CD4-positive, alpha-beta T cell (primary cell): ENCODE measurements at regions not wholly inside any gene's neighbourhood (a gene's known extent, or its start where the extent isn't known, plus 50 kb on each side); places are given as distances from the start of the nearest gene placed in this dataset.

Experiments used
- ATAC-seq: fragments of 200-7000 bp; cut with Tn5 transposase; one replicate; pipeline ENCODE4 v1.10.0; 2022; ENCODE audit warnings: mild to moderate bottlenecking; ENCODE audit not compliant: poor library complexity
- CTCF ChIA-PET: fragments of 350-600 bp; sonication (Branson Sonifier 250); formaldehyde crosslinking; loops from one replicate; lab custom pipeline; 2021; ENCODE audit warnings: antibody characterized with exemption, inconsistent platforms; lab: Charles Lee
- POLR2A ChIA-PET: fragments of 350-600 bp; sonication (Branson Sonifier 250); formaldehyde crosslinking; loops from one replicate; lab custom pipeline; 2021; ENCODE audit warnings: antibody characterized with exemption, inconsistent platforms; lab: Charles Lee
- DNase-seq, 14 experiments: peaks; one replicate each; pipeline ENCODE4 v3.0.0-alpha.2; 2013 to 2020; ENCODE audit warnings: mixed read lengths in 2 of 14
- H3K27ac ChIP-seq, 2 donors: one replicate each; pipeline versions ENCODE4 v1.5.1 to v1.7.0; 2013; ENCODE audit warnings: low read length in 2 of 2, low read depth in 1 of 2, mild to moderate bottlenecking in 1 of 2
- H3K27me3 ChIP-seq, 2 experiments: 1 replicate in 1 of 2; 2 replicates in 1 of 2; pipeline versions ENCODE4 v1.6.1 to v1.7.0; 2013; ENCODE audit warnings: low read length in 2 of 2, control low read depth in 1 of 2, mild to moderate bottlenecking in 1 of 2, moderate library complexity in 1 of 2; ENCODE audit not compliant: insufficient read depth in 2 of 2, control insufficient read depth in 1 of 2
- H3K36me3 ChIP-seq: one replicate; pipeline ENCODE4 v1.6.1; 2013; ENCODE audit warnings: low read length, control low read depth; ENCODE audit not compliant: insufficient read depth
- H3K4me1 ChIP-seq: one replicate; pipeline ENCODE4 v1.6.1; 2013; ENCODE audit warnings: low read length, control low read depth; ENCODE audit not compliant: insufficient read depth
- H3K4me3 ChIP-seq: one replicate; pipeline ENCODE4 v1.5.1; 2013; ENCODE audit warnings: mild to moderate bottlenecking, low read length, moderate library complexity
- H3K9me3 ChIP-seq, 2 experiments: 1 replicate in 1 of 2; 2 replicates in 1 of 2; pipeline versions ENCODE4 v1.6.1 to v1.7.0; 2013; ENCODE audit warnings: low read length in 2 of 2, mild to moderate bottlenecking in 2 of 2, control low read depth in 1 of 2, moderate library complexity in 1 of 2; ENCODE audit not compliant: control insufficient read depth in 1 of 2, insufficient read depth in 1 of 2
- H3K27ac Mint-ChIP-seq: one replicate; pipeline ENCODE4 v1.8.0; 2020; ENCODE audit warnings: mixed read lengths
- H3K27me3 Mint-ChIP-seq: one replicate; pipeline ENCODE4 v1.8.0; 2021; ENCODE audit warnings: mixed read lengths
- H3K36me3 Mint-ChIP-seq: one replicate; pipeline ENCODE4 v1.8.0; 2021; ENCODE audit warnings: low read depth, mixed read lengths
- H3K4me1 Mint-ChIP-seq: one replicate; pipeline ENCODE4 v1.8.0; 2021; ENCODE audit warnings: low read depth, mixed read lengths
- H3K4me3 Mint-ChIP-seq: one replicate; pipeline ENCODE4 v1.8.0; 2020; ENCODE audit warnings: mild to moderate bottlenecking, mixed read lengths
- H3K9me3 Mint-ChIP-seq: one replicate; pipeline ENCODE4 v1.8.0; 2020; ENCODE audit warnings: mixed read lengths
- CTCF ChIP-seq: fragments of 200-600 bp; IDR thresholded peaks from one replicate; pipeline ENCODE4 v1.8.0; 2022; ENCODE audit warnings: antibody characterized with exemption, mild to moderate bottlenecking
- intact Hi-C, 2 experiments: fragments of 100-400 bp; cut with DNase I in 1 of 2; cut with micrococcal nuclease in 1 of 2; formaldehyde crosslinking; loops; one replicate each; pipeline versions ENCODE4 v1.15.1 to v1.9.0; 2023 to 2025; cut with DNase I, micrococcal nuclease

GRCh38 chr15:72838311-72838731, 54.8 kb upstream of the ADPGK start:
- no peak overlapping the region for H3K27ac Mint-ChIP-seq
- CTCF ChIA-PET: no interaction called here
- no peak overlapping the region for H3K4me3 Mint-ChIP-seq
- H3K27me3 Mint-ChIP-seq: peaks cover 16% of the 10 kb centered on the region
- H3K27me3 ChIP-seq: no peaks in the 10 kb centered on the region
- intact Hi-C loops: no loop called here
- H3K4me3 ChIP-seq: no peak overlapping the region
- no peaks in the 10 kb centered on the region for H3K4me1 Mint-ChIP-seq
- ATAC-seq: no peak
- H3K36me3 ChIP-seq: no peaks in the 10 kb centered on the region
- no peaks in the 10 kb centered on the region for H3K9me3 ChIP-seq
- H3K9me3 Mint-ChIP-seq: no peaks in the 10 kb centered on the region
- no peak for DNase-seq
- POLR2A ChIA-PET: no interaction called here
- H3K36me3 Mint-ChIP-seq: no peaks in the 10 kb centered on the region
- H3K27ac ChIP-seq: no peak overlapping the region
- no peaks in the 10 kb centered on the region for H3K4me1 ChIP-seq
- no peak for TF ChIP-seq CTCF

GRCh38 chr15:72836676-72837330, 53.2 kb upstream of the ADPGK start:
- no peaks in the 10 kb centered on the region for H3K9me3 ChIP-seq
- no peak overlapping the region for H3K4me3 Mint-ChIP-seq
- DNase-seq (no peak), ATAC-seq (no peak)
- no peak overlapping the region for H3K27ac ChIP-seq
- no peaks in the 10 kb centered on the region for H3K9me3 Mint-ChIP-seq
- H3K27me3 ChIP-seq: no peaks in the 10 kb centered on the region
- no peak overlapping the region for H3K27ac Mint-ChIP-seq
- no peaks in the 10 kb centered on the region for H3K36me3 Mint-ChIP-seq
- H3K27me3 Mint-ChIP-seq: peaks cover 19% of the 10 kb centered on the region
- H3K4me1 ChIP-seq: no peaks in the 10 kb centered on the region
- no peaks in the 10 kb centered on the region for H3K4me1 Mint-ChIP-seq
- no peaks in the 10 kb centered on the region for H3K36me3 ChIP-seq
- intact Hi-C loops: no loop called here
- ChIA-PET CTCF (no interaction called here), POLR2A (no interaction called here)
- H3K4me3 ChIP-seq: no peak overlapping the region
- no peak for TF ChIP-seq CTCF

- Mint-ChIP-seq H3K27me3 (peaks cover 27% of the 10 kb centered on the region), H3K36me3 (no peaks in the 10 kb centered on the region), H3K9me3 (no peaks in the 10 kb centered on the region), H3K4me3 (no peak overlapping the region), H3K4me1 (no peaks in the 10 kb centered on the region), H3K27ac (no peak overlapping the region)
- no peak overlapping the region for H3K27ac ChIP-seq
- no peaks in the 10 kb centered on the region for H3K4me1 ChIP-seq
- intact Hi-C loops: no loop called here
- no peaks in the 10 kb centered on the region for H3K36me3 ChIP-seq
- DNase-seq: no peak
- POLR2A ChIA-PET: no interaction called here
- no peak for TF ChIP-seq CTCF
- no peaks in the 10 kb centered on the region for H3K9me3 ChIP-seq
- ATAC-seq: no peak
- H3K27me3 ChIP-seq: peaks cover 0 to 3% of the 10 kb centered on the region in 2 experiments
- CTCF ChIA-PET: interaction anchor here (1.3 kb wide), 1 partner anchor 63 kb away, joined by 3 read pairs; no protein-coding TSS in a partner anchor
- H3K4me3 ChIP-seq: no peak overlapping the region
Measured at GRCh38 chr15:72835294-72835890, 51.8 kb upstream of the ADPGK start.
